Liver (tissue), 8 donors: ENCODE measurements at regions not wholly inside any gene's neighbourhood (a gene's known extent, or its start where the extent isn't known, plus 50 kb on each side); places are given as distances from the start of the nearest gene placed in this dataset.

Source experiments
- DNase-seq: peaks from one replicate; pipeline ENCODE4 v3.0.0-alpha.2; 2017; ENCODE audit warnings: low spot score
- H3K27ac ChIP-seq, 2 donors: one replicate each; pipeline ENCODE4 v1.7.0; 2013; ENCODE audit warnings: inconsistent platforms in 2 of 2, low read length in 2 of 2, control low read depth in 1 of 2, low read depth in 1 of 2, mild to moderate bottlenecking in 1 of 2
- H3K27me3 ChIP-seq, 4 donors: one replicate each; pipeline versions ENCODE4 v1.6.1 to v1.7.0; 2013; ENCODE audit warnings: low read length in 3 of 4, inconsistent platforms in 1 of 4, mild to moderate bottlenecking in 1 of 4, moderate library complexity in 1 of 4; ENCODE audit not compliant: control insufficient read depth in 4 of 4, insufficient read depth in 4 of 4
- H3K36me3 ChIP-seq, 4 donors: one replicate each; pipeline versions ENCODE4 v1.6.1 to v1.7.0; 2013; ENCODE audit warnings: low read length in 3 of 4, mild to moderate bottlenecking in 3 of 4, low read depth in 1 of 4, moderate library complexity in 1 of 4; ENCODE audit not compliant: control insufficient read depth in 4 of 4, insufficient read depth in 3 of 4
- H3K4me1 ChIP-seq, 4 donors: one replicate each; pipeline versions ENCODE4 v1.6.1 to v1.7.0; 2013; ENCODE audit warnings: low read length in 3 of 4, mild to moderate bottlenecking in 3 of 4, moderate library complexity in 1 of 4; ENCODE audit not compliant: control insufficient read depth in 4 of 4, insufficient read depth in 4 of 4
- H3K4me3 ChIP-seq, 3 donors: one replicate each; pipeline versions ENCODE4 v1.6.1 to v1.7.0; 2013; ENCODE audit warnings: low read length in 3 of 3, control low read depth in 1 of 3, low read depth in 1 of 3, mild to moderate bottlenecking in 1 of 3
- H3K9ac ChIP-seq, 2 donors: one replicate each; pipeline ENCODE4 v1.7.0; 2013; ENCODE audit warnings: low read length in 2 of 2, mild to moderate bottlenecking in 2 of 2, moderate library complexity in 2 of 2, control low read depth in 1 of 2, low read depth in 1 of 2
- H3K9me3 ChIP-seq, 4 donors: one replicate each; pipeline versions ENCODE4 v1.6.1 to v1.7.0; 2013; ENCODE audit warnings: low read length in 3 of 4; ENCODE audit not compliant: control insufficient read depth in 4 of 4
- ATF3 ChIP-seq: IDR thresholded peaks from 2 replicates; pipeline ENCODE4 v1.6.1; 2016; ENCODE audit warnings: antibody characterized with exemption
- CTCF ChIP-seq: fragments of 150-350 bp; IDR thresholded peaks from 2 replicates; pipeline ENCODE4 v1.5.1; 2017; ENCODE audit warnings: improper control_type of control experiment, low read depth, low read length; ENCODE audit not compliant: missing input control
- EGR1 ChIP-seq, 2 donors: IDR thresholded peaks; 2 replicates each; pipeline ENCODE4 v1.6.1; 2016 to 2018; ENCODE audit warnings: antibody characterized with exemption in 2 of 2, low read depth in 2 of 2
- FOXA1 ChIP-seq: IDR thresholded peaks from 2 replicates; pipeline ENCODE4 v1.6.1; 2016; ENCODE audit warnings: antibody characterized with exemption
- GABPA ChIP-seq, 2 donors: IDR thresholded peaks in 1 of 2; conservative IDR thresholded peaks in 1 of 2; 2 replicates each; pipeline ENCODE4 v1.6.1; 2016; ENCODE audit warnings: antibody characterized with exemption in 2 of 2, mild to moderate bottlenecking in 1 of 2, moderate library complexity in 1 of 2
- HNF4A ChIP-seq, 2 donors: conservative IDR thresholded peaks; 2 replicates each; pipeline ENCODE4 v1.6.1; 2016; ENCODE audit warnings: antibody characterized with exemption in 2 of 2, mild to moderate bottlenecking in 2 of 2
- JUND ChIP-seq, 2 donors: IDR thresholded peaks; 2 replicates each; pipeline ENCODE4 v1.6.1; 2016; ENCODE audit warnings: antibody characterized with exemption in 2 of 2
- MAX ChIP-seq: IDR thresholded peaks from 2 replicates; pipeline ENCODE4 v1.6.1; 2016; ENCODE audit warnings: antibody characterized with exemption
- NR2F2 ChIP-seq: IDR thresholded peaks from 2 replicates; pipeline ENCODE4 v1.6.1; 2016; ENCODE audit warnings: antibody characterized with exemption
- RAD21 ChIP-seq, 2 donors: IDR thresholded peaks; 2 replicates each; pipeline ENCODE4 v1.6.1; 2016; ENCODE audit warnings: antibody characterized with exemption in 2 of 2, mild to moderate bottlenecking in 2 of 2
- RXRA ChIP-seq, 2 donors: IDR thresholded peaks; 2 replicates each; pipeline ENCODE4 v1.6.1; 2017 to 2018; ENCODE audit warnings: antibody characterized with exemption in 2 of 2, mild to moderate bottlenecking in 1 of 2
- SP1 ChIP-seq: IDR thresholded peaks from 2 replicates; pipeline ENCODE4 v1.6.1; 2018; ENCODE audit warnings: antibody characterized with exemption, mild to moderate bottlenecking
- YY1 ChIP-seq: IDR thresholded peaks from 2 replicates; pipeline ENCODE4 v1.6.1; 2016; ENCODE audit warnings: antibody characterized with exemption, mild to moderate bottlenecking
- ZBTB33 ChIP-seq: IDR thresholded peaks from 2 replicates; pipeline ENCODE4 v1.6.1; 2016; ENCODE audit warnings: antibody characterized with exemption
- WGBS: extraction: QIAGEN DNeasy Blood & Tissue Kit; methylation state at CpG from one replicate; pipeline ENCODE4 v1.1.7; 2013; 5-methylcytosine and 5-hydroxymethylcytosine counted together
- TF ChIP-seq, protein P1 (sequence below): IDR thresholded peaks from 2 replicates; pipeline ENCODE4 v1.6.1; 2016; ENCODE audit warnings: antibody characterized with exemption, mild to moderate bottlenecking
- donor health status: healthy.
- donor health status: healthy.
- donor health status: healthy.
- donor health status: healthy.
- donor health status: healthy.

GRCh38 chr2:200203381-200203827 lies 103.1 kb upstream of the SPATS2L start:
- no peaks in the 10 kb centered on the region for H3K27me3 ChIP-seq
- no peak overlapping the region for H3K9ac ChIP-seq
- no peak overlapping the region for H3K4me3 ChIP-seq
- H3K27ac ChIP-seq, result no peak overlapping the region
- WGBS, result 97% methylated on average over 2 of the region's 2 CpGs
- no peak for DNase-seq
- no peaks in the 10 kb centered on the region for H3K9me3 ChIP-seq
- TF ChIP-seq MAX, result no peak
- TF ChIP-seq, protein P1, sequence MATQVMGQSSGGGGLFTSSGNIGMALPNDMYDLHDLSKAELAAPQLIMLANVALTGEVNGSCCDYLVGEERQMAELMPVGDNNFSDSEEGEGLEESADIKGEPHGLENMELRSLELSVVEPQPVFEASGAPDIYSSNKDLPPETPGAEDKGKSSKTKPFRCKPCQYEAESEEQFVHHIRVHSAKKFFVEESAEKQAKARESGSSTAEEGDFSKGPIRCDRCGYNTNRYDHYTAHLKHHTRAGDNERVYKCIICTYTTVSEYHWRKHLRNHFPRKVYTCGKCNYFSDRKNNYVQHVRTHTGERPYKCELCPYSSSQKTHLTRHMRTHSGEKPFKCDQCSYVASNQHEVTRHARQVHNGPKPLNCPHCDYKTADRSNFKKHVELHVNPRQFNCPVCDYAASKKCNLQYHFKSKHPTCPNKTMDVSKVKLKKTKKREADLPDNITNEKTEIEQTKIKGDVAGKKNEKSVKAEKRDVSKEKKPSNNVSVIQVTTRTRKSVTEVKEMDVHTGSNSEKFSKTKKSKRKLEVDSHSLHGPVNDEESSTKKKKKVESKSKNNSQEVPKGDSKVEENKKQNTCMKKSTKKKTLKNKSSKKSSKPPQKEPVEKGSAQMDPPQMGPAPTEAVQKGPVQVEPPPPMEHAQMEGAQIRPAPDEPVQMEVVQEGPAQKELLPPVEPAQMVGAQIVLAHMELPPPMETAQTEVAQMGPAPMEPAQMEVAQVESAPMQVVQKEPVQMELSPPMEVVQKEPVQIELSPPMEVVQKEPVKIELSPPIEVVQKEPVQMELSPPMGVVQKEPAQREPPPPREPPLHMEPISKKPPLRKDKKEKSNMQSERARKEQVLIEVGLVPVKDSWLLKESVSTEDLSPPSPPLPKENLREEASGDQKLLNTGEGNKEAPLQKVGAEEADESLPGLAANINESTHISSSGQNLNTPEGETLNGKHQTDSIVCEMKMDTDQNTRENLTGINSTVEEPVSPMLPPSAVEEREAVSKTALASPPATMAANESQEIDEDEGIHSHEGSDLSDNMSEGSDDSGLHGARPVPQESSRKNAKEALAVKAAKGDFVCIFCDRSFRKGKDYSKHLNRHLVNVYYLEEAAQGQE, result no peak
- TF ChIP-seq RXRA (IDR thresholded peaks at IDR 0.05), result no peak
- TF ChIP-seq ATF3, result no peak
- no peak for TF ChIP-seq JUND (IDR thresholded peaks at IDR 0.05)
- no peak for TF ChIP-seq NR2F2
- no peak for TF ChIP-seq RAD21 (IDR thresholded peaks at IDR 0.05)
- TF ChIP-seq GABPA (IDR thresholded peaks at IDR 0.05 in 1 of 2, conservative IDR thresholded peaks at IDR 0.05 in 1 of 2), result no peak
- no peak for TF ChIP-seq SP1
- no peak for TF ChIP-seq EGR1 (IDR thresholded peaks at IDR 0.05; ENCODE audit: low read depth in 2 of 2)
- TF ChIP-seq FOXA1, result no peak
- TF ChIP-seq CTCF, result no peak
- TF ChIP-seq YY1, result no peak
- no peaks in the 10 kb centered on the region for H3K36me3 ChIP-seq
- no peaks in the 10 kb centered on the region for H3K4me1 ChIP-seq

DNA sequence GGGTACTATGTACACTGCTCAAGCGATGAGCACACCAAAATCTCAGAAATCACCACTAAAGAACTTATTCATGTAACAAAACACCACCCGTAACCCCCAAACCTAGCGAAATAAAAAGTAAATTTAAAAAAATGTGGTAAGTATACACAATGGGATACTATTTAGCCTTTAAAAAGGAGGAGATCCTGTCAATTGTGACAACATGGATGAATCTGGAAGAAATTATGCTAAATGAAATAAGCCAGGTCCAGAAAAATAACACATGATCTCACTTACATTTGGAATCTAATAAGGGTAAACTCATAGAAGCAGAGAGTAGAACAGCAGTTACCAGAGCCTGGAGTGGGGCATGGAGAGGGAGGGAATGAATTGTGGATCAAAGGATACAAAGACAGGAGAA lies 98.5 kb upstream of the SPATS2L start:
- no peak for DNase-seq
- TF ChIP-seq HNF4A (conservative IDR thresholded peaks at IDR 0.05) (no peak), ATF3 (no peak), RXRA (IDR thresholded peaks at IDR 0.05) (no peak), ZBTB33 (no peak)
- Histone ChIP-seq H3K36me3 (no peaks in the 10 kb centered on the region), H3K27ac (no peak overlapping the region), H3K27me3 (no peaks in the 10 kb centered on the region), H3K9ac (no peak overlapping the region), H3K4me1 (peaks cover 2 to 8% (median 4%) of the 10 kb centered on the region in 4 donors), H3K4me3 (no peak overlapping the region), H3K9me3 (no peaks in the 10 kb centered on the region)
- 64% methylated on average over 3 of the region's 3 CpGs for WGBS
